Liver (tissue), 8 donors: ENCODE measurements at regions not wholly inside any gene's neighbourhood (a gene's known extent, or its start where the extent isn't known, plus 50 kb on each side); places are given as distances from the start of the nearest gene placed in this dataset.
A peak's percentile ranks its signal among the peaks of the same experiment; 100 is the strongest.

Source experiments
- DNase-seq: peaks from one replicate; pipeline ENCODE4 v3.0.0-alpha.2; 2017; ENCODE audit warnings: low spot score
- H3K27ac ChIP-seq, 2 donors: one replicate each; pipeline ENCODE4 v1.7.0; 2013; ENCODE audit warnings: inconsistent platforms in 2 of 2, low read length in 2 of 2, control low read depth in 1 of 2, low read depth in 1 of 2, mild to moderate bottlenecking in 1 of 2
- H3K27me3 ChIP-seq, 4 donors: one replicate each; pipeline versions ENCODE4 v1.6.1 to v1.7.0; 2013; ENCODE audit warnings: low read length in 3 of 4, inconsistent platforms in 1 of 4, mild to moderate bottlenecking in 1 of 4, moderate library complexity in 1 of 4; ENCODE audit not compliant: control insufficient read depth in 4 of 4, insufficient read depth in 4 of 4
- H3K36me3 ChIP-seq, 4 donors: one replicate each; pipeline versions ENCODE4 v1.6.1 to v1.7.0; 2013; ENCODE audit warnings: low read length in 3 of 4, mild to moderate bottlenecking in 3 of 4, low read depth in 1 of 4, moderate library complexity in 1 of 4; ENCODE audit not compliant: control insufficient read depth in 4 of 4, insufficient read depth in 3 of 4
- H3K4me1 ChIP-seq, 4 donors: one replicate each; pipeline versions ENCODE4 v1.6.1 to v1.7.0; 2013; ENCODE audit warnings: low read length in 3 of 4, mild to moderate bottlenecking in 3 of 4, moderate library complexity in 1 of 4; ENCODE audit not compliant: control insufficient read depth in 4 of 4, insufficient read depth in 4 of 4
- H3K4me3 ChIP-seq, 3 donors: one replicate each; pipeline versions ENCODE4 v1.6.1 to v1.7.0; 2013; ENCODE audit warnings: low read length in 3 of 3, control low read depth in 1 of 3, low read depth in 1 of 3, mild to moderate bottlenecking in 1 of 3
- H3K9ac ChIP-seq, 2 donors: one replicate each; pipeline ENCODE4 v1.7.0; 2013; ENCODE audit warnings: low read length in 2 of 2, mild to moderate bottlenecking in 2 of 2, moderate library complexity in 2 of 2, control low read depth in 1 of 2, low read depth in 1 of 2
- H3K9me3 ChIP-seq, 4 donors: one replicate each; pipeline versions ENCODE4 v1.6.1 to v1.7.0; 2013; ENCODE audit warnings: low read length in 3 of 4; ENCODE audit not compliant: control insufficient read depth in 4 of 4
- ATF3 ChIP-seq: IDR thresholded peaks from 2 replicates; pipeline ENCODE4 v1.6.1; 2016; ENCODE audit warnings: antibody characterized with exemption
- EGR1 ChIP-seq, 2 donors: IDR thresholded peaks; 2 replicates each; pipeline ENCODE4 v1.6.1; 2016 to 2018; ENCODE audit warnings: antibody characterized with exemption in 2 of 2, low read depth in 2 of 2
- FOXA1 ChIP-seq: IDR thresholded peaks from 2 replicates; pipeline ENCODE4 v1.6.1; 2016; ENCODE audit warnings: antibody characterized with exemption
- GABPA ChIP-seq, 2 donors: IDR thresholded peaks in 1 of 2; conservative IDR thresholded peaks in 1 of 2; 2 replicates each; pipeline ENCODE4 v1.6.1; 2016; ENCODE audit warnings: antibody characterized with exemption in 2 of 2, mild to moderate bottlenecking in 1 of 2, moderate library complexity in 1 of 2
- HNF4A ChIP-seq, 2 donors: conservative IDR thresholded peaks; 2 replicates each; pipeline ENCODE4 v1.6.1; 2016; ENCODE audit warnings: antibody characterized with exemption in 2 of 2, mild to moderate bottlenecking in 2 of 2
- HNF4G ChIP-seq: IDR thresholded peaks from 2 replicates; pipeline ENCODE4 v1.6.1; 2016; ENCODE audit warnings: antibody characterized with exemption
- MAX ChIP-seq: IDR thresholded peaks from 2 replicates; pipeline ENCODE4 v1.6.1; 2016; ENCODE audit warnings: antibody characterized with exemption
- NR2F2 ChIP-seq: IDR thresholded peaks from 2 replicates; pipeline ENCODE4 v1.6.1; 2016; ENCODE audit warnings: antibody characterized with exemption
- RAD21 ChIP-seq, 2 donors: IDR thresholded peaks; 2 replicates each; pipeline ENCODE4 v1.6.1; 2016; ENCODE audit warnings: antibody characterized with exemption in 2 of 2, mild to moderate bottlenecking in 2 of 2
- RXRA ChIP-seq, 2 donors: IDR thresholded peaks; 2 replicates each; pipeline ENCODE4 v1.6.1; 2017 to 2018; ENCODE audit warnings: antibody characterized with exemption in 2 of 2, mild to moderate bottlenecking in 1 of 2
- YY1 ChIP-seq: IDR thresholded peaks from 2 replicates; pipeline ENCODE4 v1.6.1; 2016; ENCODE audit warnings: antibody characterized with exemption, mild to moderate bottlenecking
- WGBS: extraction: QIAGEN DNeasy Blood & Tissue Kit; methylation state at CpG from one replicate; pipeline ENCODE4 v1.1.7; 2013; 5-methylcytosine and 5-hydroxymethylcytosine counted together
- TF ChIP-seq, protein P1 (sequence below): fragments of 150-350 bp; IDR thresholded peaks from 2 replicates; pipeline ENCODE4 v1.5.1; 2017; ENCODE audit warnings: improper control_type of control experiment, low read depth, low read length; ENCODE audit not compliant: missing input control
- donor health status: healthy.
- donor health status: healthy.
- donor health status: healthy.
- donor health status: healthy.
- donor health status: healthy.

GRCh38 chr3:165716592-165716991 is 120.6 kb downstream of the BCHE start:
- H3K27ac ChIP-seq: no peak overlapping the region
- no peaks in the 10 kb centered on the region for H3K27me3 ChIP-seq
- no peak overlapping the region for H3K9ac ChIP-seq
- H3K9me3 ChIP-seq: peaks cover 3 to 14% (median 11%) of the 10 kb centered on the region in 4 donors
- H3K36me3 ChIP-seq: no peaks in the 10 kb centered on the region
- H3K4me1 ChIP-seq: no peaks in the 10 kb centered on the region
- H3K4me3 ChIP-seq: no peak overlapping the region
- TF ChIP-seq RAD21 (IDR thresholded peaks at IDR 0.05) (peak in 1 of 2 donors; percentile 29), YY1 (no peak), GABPA (IDR thresholded peaks at IDR 0.05 in 1 of 2, conservative IDR thresholded peaks at IDR 0.05 in 1 of 2) (no peak)
- no peak for DNase-seq

DNA sequence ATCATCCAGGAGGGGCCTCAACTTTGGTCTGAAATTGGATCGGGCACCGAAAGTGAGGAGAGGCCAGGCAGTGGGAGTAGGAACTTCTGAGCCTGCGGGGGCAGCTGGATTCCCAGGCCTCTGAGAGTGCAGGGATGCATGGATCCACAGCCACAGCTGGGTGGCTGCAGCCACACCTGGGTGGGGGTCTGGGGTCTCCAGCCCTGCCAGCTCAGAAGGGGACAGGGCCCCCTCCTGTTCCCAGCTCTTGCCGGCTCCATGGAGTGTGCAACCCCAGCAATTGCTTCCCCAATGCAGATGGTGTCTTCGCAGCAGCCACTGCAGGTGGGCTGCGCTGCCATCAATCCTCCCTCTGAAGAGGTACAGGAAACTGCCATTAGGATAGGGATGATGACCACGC is 123.7 kb downstream of the BCHE start:
- no peak for DNase-seq
- TF ChIP-seq RXRA (IDR thresholded peaks at IDR 0.05) (no peak), HNF4G (no peak)
- no peaks in the 10 kb centered on the region for H3K9me3 ChIP-seq
- no peaks in the 10 kb centered on the region for H3K36me3 ChIP-seq
- no peaks in the 10 kb centered on the region for H3K4me1 ChIP-seq
- WGBS: 97% methylated on average over 7 of the region's 7 CpGs
- no peak overlapping the region for H3K4me3 ChIP-seq
- no peak overlapping the region for H3K27ac ChIP-seq
- H3K27me3 ChIP-seq: no peaks in the 10 kb centered on the region
- no peak overlapping the region for H3K9ac ChIP-seq

GRCh38 chr3:165712382-165712781 is 124.8 kb downstream of the BCHE start:
- H3K9ac ChIP-seq: no peak overlapping the region
- H3K4me1 ChIP-seq: no peaks in the 10 kb centered on the region
- no peak overlapping the region for H3K27ac ChIP-seq
- H3K4me3 ChIP-seq: no peak overlapping the region
- H3K36me3 ChIP-seq: no peaks in the 10 kb centered on the region
- no peak for TF ChIP-seq EGR1 (IDR thresholded peaks at IDR 0.05; ENCODE audit: low read depth in 2 of 2)
- no peak for TF ChIP-seq HNF4A (conservative IDR thresholded peaks at IDR 0.05)
- TF ChIP-seq NR2F2: no peak
- TF ChIP-seq, protein P1, sequence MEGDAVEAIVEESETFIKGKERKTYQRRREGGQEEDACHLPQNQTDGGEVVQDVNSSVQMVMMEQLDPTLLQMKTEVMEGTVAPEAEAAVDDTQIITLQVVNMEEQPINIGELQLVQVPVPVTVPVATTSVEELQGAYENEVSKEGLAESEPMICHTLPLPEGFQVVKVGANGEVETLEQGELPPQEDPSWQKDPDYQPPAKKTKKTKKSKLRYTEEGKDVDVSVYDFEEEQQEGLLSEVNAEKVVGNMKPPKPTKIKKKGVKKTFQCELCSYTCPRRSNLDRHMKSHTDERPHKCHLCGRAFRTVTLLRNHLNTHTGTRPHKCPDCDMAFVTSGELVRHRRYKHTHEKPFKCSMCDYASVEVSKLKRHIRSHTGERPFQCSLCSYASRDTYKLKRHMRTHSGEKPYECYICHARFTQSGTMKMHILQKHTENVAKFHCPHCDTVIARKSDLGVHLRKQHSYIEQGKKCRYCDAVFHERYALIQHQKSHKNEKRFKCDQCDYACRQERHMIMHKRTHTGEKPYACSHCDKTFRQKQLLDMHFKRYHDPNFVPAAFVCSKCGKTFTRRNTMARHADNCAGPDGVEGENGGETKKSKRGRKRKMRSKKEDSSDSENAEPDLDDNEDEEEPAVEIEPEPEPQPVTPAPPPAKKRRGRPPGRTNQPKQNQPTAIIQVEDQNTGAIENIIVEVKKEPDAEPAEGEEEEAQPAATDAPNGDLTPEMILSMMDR: no peak
- TF ChIP-seq MAX: no peak
- no peak for TF ChIP-seq RAD21 (IDR thresholded peaks at IDR 0.05)
- no peak for TF ChIP-seq ATF3
- H3K27me3 ChIP-seq: no peaks in the 10 kb centered on the region
- 95% methylated on average over 8 of the region's 8 CpGs for WGBS
- no peaks in the 10 kb centered on the region for H3K9me3 ChIP-seq
- DNase-seq: no peak

- H3K4me1 ChIP-seq: no peaks in the 10 kb centered on the region
- H3K9ac ChIP-seq: no peak overlapping the region
- H3K4me3 ChIP-seq: no peak overlapping the region
- TF ChIP-seq RXRA (IDR thresholded peaks at IDR 0.05): no peak
- no peak for TF ChIP-seq FOXA1
- no peaks in the 10 kb centered on the region for H3K36me3 ChIP-seq
- H3K27ac ChIP-seq: no peak overlapping the region
- DNase-seq: no peak
- WGBS: 97% methylated on average over 2 of the region's 2 CpGs
- no peaks in the 10 kb centered on the region for H3K9me3 ChIP-seq
- H3K27me3 ChIP-seq: no peaks in the 10 kb centered on the region
These were observed 139.3 kb downstream of the BCHE start for GRCh38 chr3:165697910-165698309.
